ENCODE measurements at regions not wholly inside any gene's neighbourhood (a gene's known extent, or its start where the extent isn't known, plus 50 kb on each side); places are given as distances from the start of the nearest gene placed in this dataset.

DNA sequence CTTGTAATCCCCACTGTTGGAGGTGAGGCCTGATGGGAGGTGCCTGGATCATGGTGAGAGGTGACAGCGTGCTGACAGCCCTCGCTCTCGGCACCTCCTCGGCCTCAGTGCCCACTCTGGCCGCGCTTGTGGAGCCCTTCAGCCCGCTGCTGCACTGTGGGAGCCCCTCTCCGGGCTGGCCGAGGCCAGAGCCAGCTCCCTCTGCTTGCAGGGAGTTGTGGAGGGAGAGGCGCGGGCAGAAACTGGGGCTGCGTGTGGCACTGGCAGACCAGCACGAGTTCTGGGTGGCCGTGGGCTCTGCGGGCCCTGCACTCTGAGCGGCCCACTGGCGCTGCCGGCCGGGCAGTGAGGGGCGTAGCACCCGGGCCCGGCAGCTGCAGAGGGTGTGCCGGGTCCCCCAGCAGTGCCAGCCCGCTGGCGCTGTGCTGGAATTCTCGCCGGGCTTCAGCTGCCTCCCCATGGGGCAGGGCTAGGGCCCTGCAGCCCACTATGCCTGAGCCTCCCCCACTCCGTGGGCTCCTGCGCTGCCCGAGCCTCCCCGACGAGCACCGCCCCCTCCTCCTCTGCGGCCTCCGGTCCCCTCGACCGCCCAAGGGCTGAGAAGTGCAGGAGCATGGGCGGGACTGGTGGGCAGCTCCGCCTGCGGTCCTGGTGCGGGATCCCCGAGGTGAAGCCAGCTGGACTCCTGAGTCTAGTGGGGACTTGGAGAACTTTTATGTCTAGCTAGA lies 197.1 kb downstream of the SPP2 start:
- DNase-seq (ENCODE audit: low read depth), result no peak

DNA sequence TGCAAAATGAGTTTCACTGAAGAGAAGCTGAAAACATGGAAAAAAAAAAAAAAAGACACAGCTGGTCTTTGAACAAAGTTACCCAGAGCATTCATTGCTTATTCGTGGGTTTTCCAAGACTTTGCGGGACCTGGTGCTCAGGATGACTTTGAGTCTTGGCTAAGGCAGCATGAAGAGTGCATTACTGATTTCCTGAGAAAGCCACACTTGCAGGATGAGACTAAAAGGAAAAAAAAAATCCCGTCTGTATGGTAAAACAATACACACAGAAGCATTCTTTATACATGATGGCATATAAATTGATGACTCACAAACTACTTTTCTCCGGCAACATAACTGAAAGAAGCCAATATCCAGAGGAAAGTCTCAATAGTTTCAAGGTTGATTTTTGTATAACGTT lies 195.4 kb downstream of the SPP2 start:
- no peak for DNase-seq (ENCODE audit: low read depth)

DNA sequence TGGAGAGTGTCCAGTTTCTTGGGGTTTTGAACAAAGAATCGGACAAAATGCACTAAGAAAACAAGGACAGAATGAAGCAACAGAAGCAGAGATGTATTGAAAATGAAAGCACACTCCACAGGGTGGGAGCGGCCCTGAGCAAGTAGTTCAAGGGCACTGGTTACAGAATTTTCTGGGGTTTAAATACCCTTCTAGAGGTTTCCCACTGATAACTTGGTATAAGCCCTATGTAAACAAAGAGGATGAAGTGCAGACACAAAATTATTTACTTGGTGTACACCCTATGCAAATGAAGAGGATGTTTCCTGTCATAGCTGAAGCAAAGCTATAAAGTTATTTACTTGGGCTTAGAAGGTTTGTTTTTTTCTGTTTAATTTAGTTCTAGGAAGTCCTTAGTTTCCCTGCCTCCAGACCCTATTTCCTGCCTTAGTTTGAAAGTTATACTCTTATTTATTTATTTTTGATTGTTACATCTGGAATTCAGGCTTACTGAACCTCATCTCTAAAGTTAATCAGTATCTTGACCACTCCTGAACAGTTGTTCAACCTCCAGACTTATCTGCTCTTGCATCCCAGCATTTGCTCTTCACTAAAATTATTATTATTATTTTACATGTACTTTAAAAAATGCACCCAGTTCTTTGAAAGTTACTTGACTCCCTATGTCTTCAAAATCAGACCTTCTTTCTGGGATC lies 193.5 kb downstream of the SPP2 start:
- DNase-seq (ENCODE audit: low read depth), result no peak

DNA sequence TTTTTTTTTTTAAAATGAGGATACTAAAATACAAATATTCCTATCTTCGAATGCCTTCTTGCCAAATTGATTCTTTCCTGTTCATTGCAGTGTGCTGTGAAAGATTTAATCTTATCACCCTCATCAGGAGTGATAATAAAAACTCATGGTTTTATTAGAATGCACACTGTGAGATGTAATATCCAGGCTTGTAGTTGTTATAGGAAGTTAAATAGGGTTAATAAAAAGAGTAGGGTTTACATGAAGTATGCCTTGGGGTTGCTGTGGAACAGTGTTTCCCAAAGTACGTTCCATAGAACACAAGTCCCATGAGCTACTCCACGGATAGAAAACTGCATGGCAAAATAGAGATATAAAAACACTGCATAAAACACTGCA lies 191.9 kb downstream of the SPP2 start:
- DNase-seq (ENCODE audit: low read depth), result no peak

DNA sequence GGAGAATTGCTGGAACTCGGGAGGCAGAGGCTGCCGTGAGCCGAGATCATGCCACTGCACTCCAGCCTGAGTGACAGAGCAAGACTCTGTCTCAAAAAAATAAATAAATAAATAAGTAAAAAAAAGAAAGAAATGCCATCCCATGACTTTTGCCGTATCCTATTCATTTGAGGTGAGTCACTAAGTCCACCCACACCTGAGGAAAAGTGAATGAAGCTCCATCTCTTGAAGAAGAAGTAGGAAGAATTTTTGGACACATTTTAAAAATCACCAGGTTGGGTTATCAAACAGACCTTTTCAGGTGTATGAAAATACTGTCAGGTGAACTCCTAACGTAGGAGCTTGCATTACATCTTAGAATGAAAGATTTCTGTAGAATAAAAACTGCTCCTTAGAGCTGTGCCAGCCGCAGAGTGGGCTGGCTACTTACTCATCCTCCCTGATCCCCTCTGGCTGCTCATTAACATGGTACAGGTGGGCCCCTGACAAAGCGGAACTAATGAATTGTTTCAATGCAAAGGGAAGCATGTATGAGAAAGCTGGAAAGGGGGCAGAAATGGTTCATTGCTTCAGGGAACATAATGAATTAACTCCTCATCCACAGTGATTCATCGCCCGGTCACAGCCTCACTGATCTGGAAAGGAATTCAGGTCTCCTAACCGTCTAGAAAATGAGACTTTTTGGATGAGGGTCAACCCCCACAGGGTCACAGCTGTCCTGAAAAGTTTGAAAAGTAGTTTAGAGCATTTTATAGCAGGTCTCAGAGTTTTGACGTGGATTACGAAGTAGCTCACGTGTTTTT lies 191.4 kb downstream of the SPP2 start:
- DNase-seq (ENCODE audit: low read depth), result no peak

DNA sequence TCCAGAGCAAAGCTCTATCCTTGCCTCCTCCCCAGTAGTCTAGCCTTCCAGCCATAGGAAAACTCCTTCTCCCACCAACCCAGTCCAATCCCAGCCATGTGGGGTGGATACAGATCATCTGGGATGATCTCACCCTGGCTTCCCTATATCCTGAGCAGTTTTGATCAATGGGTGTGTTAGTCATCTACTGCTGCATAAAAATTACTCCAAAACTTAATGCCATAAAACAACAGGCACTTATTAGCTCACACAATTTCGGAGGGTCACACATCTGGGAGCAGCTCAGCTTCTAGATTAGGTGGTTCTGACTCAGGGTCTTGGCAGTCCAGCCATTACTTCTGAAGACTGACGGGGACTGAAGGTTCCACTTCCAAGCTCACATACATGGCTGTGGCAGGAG lies 190.4 kb downstream of the SPP2 start:
- no peak for DNase-seq (ENCODE audit: low read depth)

DNA sequence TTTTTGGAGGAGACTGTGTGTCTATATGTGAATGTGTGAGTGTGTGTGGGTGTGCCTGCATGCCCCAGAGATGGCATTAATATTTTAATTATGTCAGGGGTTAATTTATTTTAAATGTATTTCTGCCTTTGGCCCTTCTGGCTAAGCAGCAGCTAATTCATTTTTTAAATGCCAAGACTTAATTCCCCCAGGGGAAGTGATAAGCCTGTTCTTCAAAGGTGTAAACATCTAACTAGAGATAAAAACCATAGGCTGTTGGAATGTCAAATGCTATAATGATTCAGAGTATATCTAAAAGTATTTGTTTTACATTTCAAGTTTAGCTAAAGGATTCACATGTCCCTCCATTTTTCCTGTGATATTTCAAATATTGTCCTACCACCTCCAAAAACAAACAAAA lies 184.7 kb downstream of the SPP2 start:
- no peak for DNase-seq (ENCODE audit: low read depth)

DNA sequence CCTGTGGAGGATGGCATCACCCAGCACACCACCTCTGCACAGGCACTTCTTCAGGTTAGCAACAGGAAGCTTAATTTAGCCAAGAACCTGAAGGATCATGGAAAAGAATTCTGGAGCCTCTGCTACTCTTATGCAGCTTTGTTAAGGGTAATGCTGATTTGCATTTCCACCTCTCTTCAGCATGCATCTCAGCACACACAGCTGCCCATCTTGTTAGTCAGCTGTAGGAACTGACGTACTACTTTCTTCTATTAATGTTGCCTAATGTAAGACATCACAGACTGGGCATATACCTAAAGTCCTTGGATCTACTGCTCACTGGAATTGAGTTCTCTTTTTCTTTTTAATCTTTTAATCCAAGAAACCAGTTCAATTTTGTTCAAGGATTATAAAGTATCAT lies 181.0 kb downstream of the SPP2 start:
- no peak for DNase-seq (ENCODE audit: low read depth)

DNA sequence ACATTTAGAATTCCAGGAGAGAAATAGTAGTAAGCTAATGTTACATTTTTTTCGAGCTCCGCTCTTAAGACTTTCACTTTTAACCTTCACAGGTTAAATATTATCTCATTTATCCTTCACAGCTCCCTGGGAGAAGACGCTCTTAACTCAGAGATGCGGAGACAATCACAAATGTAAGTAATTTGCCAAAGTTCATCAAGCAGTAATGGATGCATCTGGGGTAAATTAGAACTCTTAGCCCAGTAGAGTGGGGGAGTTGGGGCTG lies 168.5 kb downstream of the SPP2 start:
- no peak for DNase-seq (ENCODE audit: low read depth)

DNA sequence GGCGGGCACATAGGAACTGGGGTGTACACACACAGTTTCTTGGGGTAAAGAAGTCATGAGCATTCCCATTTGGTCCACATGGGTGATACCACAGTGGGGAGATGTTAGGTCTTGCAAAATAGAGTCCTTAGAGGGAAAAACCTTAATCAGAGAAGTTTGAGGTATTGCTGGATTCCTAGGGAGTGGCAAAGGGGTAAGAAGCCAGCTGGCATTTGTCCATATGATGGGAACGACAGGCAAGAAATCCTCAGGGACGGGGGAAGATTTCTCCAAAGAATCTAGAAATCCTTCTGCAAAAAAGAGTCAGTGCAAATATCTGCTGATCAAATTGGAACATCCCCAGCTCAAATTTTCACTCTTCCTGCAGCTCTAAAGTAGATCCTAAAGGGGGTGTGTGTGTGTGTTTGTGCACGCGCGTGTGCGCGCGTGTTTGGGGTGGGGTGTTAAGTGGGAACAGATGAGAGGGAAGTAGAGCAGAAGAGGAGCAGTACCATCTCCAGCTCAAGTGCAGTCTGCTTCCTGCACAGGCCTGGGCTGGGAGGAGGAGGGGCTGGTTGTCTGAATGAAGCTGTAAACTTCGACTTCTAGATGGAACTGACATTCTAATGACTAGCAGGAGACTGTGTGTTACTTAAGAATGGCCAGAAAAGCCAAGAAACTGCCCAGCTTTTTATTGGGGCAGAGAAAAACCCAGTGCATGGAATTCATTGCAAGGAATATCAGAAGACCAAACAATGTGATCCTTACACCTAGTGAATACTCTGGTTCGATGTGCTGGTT lies 168.0 kb downstream of the SPP2 start:
- DNase-seq (ENCODE audit: low read depth), result no peak

DNA sequence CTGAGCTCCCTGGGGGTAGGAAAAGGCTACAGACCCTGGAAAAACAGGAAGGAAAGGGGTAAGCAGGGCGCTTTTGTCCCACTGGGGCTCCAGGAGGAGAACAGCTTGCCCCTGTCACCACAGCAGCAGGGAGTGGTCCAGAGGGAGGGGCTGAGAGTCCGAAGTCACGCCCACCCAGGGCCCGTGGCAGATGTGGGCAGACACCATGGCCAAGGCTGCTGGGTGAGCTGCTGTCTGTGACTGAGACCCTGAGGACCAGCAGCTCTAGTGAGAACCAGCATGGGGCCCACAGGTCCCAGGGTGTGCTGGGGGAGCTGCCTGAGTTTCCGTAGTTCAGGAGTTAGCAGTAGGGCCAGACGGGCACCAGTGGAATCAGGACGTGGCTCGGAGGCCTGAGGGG lies 162.0 kb downstream of the SPP2 start:
- DNase-seq (ENCODE audit: low read depth), result no peak

DNA sequence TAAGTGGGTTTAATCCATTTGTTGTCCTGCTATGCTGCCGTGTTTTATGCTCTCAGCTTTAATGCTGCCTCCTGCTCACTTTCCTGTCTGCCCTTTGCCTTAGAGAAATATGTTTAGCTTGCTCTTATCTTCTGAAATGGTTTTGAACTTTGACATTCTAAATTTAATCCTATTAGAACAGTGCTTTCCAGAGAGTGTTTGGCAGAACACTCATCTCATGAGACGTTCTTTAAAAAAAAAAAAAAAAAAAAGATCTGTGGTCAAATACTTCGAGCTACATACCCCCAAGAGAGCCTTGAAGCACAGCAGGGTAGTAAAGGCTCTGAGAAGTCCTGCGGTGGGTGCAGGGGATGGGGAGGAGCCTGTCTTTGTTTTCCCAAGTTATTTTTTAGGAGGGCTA lies 161.3 kb downstream of the SPP2 start:
- no peak for DNase-seq (ENCODE audit: low read depth)

DNA sequence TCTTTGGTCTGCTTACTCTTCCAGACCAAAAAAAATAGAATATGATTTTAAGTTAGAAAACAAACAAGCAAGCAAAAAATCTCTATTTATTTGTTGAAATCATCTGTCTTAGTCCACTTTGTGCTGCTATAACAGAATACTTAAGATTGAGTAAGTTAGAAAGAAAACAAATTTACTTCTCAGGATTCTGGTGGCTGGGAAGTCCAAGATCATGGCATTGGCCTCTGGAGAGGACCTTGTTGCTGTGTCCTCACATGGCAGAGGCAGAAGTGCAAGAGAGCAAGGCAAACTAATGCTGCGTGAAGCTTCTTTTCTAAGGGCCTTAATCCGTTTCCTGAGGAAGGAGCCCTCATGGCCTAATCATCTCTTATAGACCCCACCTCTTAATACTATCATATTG lies 156.2 kb downstream of the SPP2 start:
- DNase-seq (ENCODE audit: low read depth), result no peak

DNA sequence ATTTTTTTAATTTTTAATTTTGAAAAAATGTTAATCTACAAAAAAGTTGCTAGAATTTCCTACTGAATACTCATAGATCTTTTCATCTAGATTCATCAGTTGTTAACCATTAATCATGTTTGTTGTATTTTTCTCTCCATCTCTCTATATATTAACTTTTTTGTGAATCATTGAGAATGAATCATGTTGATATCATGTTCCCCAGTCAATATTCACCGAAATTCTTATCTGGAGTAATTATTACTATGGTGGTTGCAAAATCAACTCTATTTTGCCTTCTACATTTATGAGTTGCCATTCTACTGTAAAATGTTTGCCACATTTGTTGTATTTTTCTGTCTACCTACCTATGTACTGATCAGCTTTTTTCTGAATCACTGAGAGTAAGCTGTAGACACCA lies 154.0 kb downstream of the SPP2 start:
- no peak for DNase-seq (ENCODE audit: low read depth)

DNA sequence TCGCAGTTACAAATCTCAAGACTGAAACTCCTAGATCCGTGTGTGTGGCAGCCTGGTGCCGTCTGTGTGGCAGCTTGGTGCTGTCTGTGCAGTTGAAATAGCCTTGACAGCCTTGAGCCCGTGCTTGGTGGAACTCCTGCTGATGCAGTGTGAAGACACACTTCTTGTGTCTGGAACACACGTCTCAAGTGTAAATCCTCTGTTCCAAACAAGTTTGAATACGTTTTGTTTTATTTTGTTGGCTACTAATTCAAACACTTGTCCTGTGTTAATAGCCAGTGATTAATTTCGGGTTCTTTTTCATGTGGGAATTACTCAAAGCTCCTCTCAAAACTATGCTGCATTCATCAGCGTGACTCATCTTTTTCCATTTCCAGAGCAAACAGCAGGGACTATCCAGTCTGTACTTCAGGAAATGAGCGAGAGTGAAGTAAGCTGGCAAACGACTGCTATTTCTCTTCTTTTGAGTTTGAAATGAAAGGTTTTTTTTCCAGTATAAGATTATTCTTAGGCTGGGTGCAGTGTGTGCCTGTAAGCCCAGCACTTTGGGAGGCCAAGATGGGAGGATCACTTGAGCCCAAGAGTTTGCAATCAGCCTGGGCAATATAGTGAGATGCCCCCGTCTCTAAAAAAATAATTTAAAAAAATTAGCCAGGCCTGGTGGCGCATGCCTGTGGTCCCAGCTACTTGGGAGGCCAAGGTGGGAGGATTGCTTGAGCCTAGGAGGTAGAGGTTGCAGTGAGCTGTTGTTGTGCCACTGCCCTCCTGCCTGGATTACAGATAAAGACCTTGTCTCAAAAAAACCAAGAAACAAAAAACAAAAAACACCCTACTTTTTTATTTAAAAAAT lies 152.9 kb downstream of the SPP2 start:
- no peak for DNase-seq (ENCODE audit: low read depth)

DNA sequence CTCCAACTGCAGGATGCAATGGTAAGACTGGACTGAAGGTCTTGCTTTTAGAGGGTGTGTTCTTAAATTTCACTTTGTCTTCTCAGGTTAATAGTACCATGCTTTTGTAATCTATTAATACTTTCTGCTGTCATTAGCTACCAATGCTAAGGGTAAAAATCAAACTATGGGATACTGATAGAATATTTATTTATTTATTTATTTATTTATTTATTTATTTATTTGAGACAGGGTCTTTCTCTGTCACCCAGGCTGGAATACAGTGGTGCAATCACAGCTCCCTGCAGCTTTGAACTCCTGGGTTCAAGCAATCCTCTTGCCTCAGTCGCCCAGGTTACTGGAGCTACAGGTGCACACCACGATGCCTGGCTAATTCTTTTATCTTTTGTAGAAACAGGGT lies 152.1 kb downstream of the SPP2 start:
- DNase-seq (ENCODE audit: low read depth), result no peak

DNA sequence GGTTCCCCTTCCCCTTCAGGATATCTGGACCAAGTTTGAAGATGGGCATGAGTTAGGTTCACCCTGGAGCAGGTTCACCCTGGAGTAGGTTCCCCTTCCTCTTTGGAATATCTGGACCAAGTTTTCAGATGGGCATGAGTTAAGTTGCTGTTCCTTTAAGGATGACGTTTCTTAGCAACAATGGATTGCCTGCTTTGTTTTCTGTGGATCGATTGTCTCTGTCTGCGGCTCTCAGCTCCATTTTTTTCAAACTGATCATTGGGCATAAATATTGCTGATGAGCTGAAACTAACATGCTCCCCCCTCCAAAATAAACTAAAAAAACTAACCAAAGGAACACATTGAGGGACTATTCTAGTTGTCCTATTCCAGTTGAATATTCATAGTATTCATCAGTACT lies 149.5 kb downstream of the SPP2 start:
- no peak for DNase-seq (ENCODE audit: low read depth)

DNA sequence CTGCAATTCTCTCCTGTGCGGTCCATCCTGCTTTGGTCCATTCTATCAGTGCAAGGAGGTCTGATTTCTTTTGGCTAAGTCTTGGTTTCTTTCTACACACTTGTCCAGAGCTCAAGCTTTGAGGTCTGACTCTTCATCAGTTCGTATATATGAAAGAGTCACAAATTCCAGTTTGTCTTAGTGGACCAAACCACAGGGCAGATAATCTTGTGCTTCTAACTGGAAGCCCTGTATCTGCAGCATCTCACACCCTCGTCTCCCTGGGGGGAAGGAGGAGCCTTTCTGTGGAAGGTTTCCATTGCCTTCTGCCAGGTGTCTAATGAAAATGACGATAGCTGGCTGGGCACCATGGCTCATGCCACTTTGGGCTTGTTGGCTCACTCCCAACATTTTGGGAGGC lies 148.5 kb downstream of the SPP2 start:
- no peak for DNase-seq (ENCODE audit: low read depth)

DNA sequence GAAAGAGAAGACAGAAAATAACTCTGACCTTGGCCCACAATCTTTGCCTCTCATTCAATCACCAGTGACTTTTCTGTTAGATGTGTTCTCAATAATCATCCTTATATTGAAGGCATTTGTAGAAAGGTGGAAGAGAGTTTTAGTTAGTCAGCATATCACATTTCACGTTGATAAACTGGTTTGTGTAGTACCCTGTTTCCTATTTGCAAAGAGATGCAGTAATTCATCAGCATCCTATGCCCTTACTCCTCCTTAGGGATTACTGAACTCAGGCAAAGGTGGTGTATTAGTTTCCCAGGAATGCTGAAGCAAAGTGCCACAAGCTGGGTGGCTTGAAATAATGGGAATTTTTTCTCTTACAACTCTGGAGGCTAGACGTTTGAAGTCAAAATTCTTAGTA lies 145.0 kb downstream of the SPP2 start:
- DNase-seq (ENCODE audit: low read depth), result no peak

DNA sequence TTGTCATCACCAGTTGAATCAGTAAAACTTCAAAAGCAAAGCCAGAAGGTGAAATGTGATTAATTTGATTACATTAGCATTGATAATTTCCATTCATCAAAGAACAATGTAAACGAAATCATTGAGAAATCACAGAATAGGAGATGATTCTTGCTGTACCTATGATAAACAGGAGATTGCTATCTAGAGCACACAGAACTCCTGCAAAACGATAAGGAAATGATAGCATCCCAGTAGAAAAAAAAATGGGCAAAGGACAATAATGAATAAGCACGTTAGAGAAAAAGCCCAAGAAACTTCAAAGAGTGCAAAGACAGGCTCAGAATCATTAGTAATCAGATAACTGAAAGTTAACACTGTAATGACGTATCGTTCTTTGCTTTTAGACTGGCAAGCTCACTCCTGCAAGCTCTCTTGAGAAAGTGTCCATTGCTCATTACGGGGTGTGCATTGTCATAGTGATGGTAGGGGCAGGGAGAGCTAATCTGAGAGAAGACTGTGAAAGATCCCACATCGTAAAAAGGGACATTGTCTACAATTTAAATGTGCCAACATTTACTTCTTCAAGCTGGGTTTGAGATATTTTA lies 143.6 kb downstream of the SPP2 start:
- no peak for DNase-seq (ENCODE audit: low read depth)

DNA sequence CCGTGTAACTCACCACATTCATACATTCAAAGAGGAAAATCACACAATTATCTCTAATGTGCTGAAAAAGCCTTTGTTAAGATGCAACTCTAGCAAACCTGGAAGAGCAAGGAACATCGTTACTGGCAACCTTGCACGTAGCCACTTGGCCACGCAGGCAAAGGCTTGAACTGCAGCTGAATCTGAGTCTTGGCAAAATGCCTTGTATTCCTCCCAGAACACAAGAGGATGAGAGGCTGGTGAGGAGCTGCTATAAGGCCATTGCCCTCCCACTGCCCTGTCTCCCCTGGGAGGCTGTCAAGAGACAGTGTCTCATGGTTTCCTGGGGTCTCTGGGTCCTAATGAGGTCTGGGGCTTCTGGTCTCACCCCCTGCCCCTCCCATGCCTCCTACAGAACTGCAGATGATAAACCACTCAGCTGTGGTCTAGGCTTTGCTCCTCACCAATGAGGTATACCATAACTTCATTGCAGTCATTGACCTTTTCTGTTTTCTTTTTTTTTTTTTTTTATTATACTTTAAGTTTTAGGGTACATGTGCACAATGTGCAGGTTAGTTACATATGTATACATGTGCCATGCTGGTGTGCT lies 141.4 kb downstream of the SPP2 start:
- DNase-seq (ENCODE audit: low read depth), result no peak
